ENCODE measurements at regions not wholly inside any gene's neighbourhood (a gene's known extent, or its start where the extent isn't known, plus 50 kb on each side); places are given as distances from the start of the nearest gene placed in this dataset.

DNA sequence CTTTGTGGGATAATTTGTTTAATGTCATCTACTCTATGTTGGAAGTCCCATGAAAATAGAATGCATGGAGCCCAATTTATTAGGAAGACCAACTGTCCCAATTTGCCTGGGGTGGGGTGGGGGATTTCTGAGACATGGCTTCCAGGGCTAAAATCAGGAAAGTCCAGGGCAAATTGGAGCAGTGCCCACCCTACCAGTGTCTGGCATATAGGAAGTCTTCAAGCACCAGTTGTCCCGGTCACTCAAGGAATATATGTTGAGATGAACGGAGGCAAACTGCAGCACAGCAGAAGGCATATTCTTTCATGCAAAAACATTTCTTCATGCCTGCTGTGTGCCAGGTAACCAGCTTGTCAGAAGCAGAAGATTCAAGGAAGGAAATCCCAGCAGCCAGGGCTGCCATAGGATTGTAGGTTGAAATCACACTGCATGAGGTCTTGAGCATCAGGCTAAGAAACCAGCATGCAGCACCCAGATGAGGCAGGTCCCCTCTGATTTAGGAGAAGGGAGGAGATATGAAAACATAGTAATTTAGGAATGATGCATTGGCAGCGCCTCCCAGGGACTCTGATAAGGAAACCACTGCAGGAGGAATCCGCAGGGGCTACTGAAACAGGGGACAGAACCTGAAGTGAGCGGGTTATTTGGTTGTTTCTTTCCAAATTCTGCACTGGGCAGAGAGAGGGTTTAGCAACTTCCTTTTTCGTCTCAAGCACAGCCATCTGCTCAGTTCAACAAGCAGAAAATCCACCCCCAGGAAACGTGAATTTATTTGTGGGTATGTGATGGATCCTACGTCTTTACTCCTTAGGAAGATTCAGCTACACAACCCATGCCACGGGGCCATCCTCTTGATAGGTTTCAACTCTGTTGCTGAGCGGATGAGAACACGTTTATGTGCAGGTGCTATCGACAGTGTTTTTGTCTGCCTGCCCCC is 112.6 kb upstream of the CPEB4 start:
- no peaks in the 10 kb centered on the region for H3K9me3 Mint-ChIP-seq
- intact Hi-C loops (cut with micrococcal nuclease): no loop called here
- H3K4me1 Mint-ChIP-seq (ENCODE audit: low read depth): peaks cover 65% of the 10 kb centered on the region
- H3K27ac Mint-ChIP-seq: peak overlapping the region; percentile 32
- H3K4me3 Mint-ChIP-seq: no peak overlapping the region
- no peaks in the 10 kb centered on the region for H3K27me3 Mint-ChIP-seq
- no peaks in the 10 kb centered on the region for H3K36me3 Mint-ChIP-seq (ENCODE audit: low read depth)

- H3K27ac Mint-ChIP-seq: peak overlapping the region; percentile 96
- intact Hi-C loops (cut with micrococcal nuclease): no loop called here
- H3K36me3 Mint-ChIP-seq (ENCODE audit: low read depth): no peaks in the 10 kb centered on the region
- no peaks in the 10 kb centered on the region for H3K9me3 Mint-ChIP-seq
- H3K27me3 Mint-ChIP-seq: no peaks in the 10 kb centered on the region
- peaks cover 75% of the 10 kb centered on the region for H3K4me1 Mint-ChIP-seq (ENCODE audit: low read depth)
- H3K4me3 Mint-ChIP-seq: no peak overlapping the region
Measured at GRCh38 chr5:173777149-173777548, 111.0 kb upstream of the CPEB4 start.

DNA sequence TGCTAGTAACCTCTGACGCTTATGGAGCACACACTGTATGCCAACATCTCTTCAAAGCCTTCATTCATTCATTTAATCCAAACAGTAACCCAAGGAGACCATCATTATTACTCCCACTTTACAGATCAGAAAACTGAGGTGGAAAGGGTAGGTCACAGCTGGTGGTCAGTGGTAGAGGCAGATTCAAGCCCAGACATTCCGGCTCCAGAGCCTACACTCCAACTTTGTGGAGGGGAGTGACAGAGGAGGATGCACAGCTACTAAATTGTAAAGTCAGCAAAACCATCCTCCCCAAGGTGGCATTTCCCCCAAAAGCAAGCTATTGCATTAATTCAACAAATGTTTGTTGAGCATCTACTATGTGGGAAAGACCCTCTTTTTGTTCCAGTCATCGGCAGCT is 110.5 kb upstream of the CPEB4 start:
- H3K9me3 Mint-ChIP-seq: no peaks in the 10 kb centered on the region
- H3K4me1 Mint-ChIP-seq (ENCODE audit: low read depth): peaks cover 75% of the 10 kb centered on the region
- no peaks in the 10 kb centered on the region for H3K36me3 Mint-ChIP-seq (ENCODE audit: low read depth)
- H3K27me3 Mint-ChIP-seq: no peaks in the 10 kb centered on the region
- intact Hi-C loops (cut with micrococcal nuclease): no loop called here
- peak overlapping the region; percentile 96 for H3K27ac Mint-ChIP-seq
- no peak overlapping the region for H3K4me3 Mint-ChIP-seq

- H3K27ac Mint-ChIP-seq: peak overlapping the region; percentile 96
- peaks cover 75% of the 10 kb centered on the region for H3K4me1 Mint-ChIP-seq (ENCODE audit: low read depth)
- H3K36me3 Mint-ChIP-seq (ENCODE audit: low read depth): no peaks in the 10 kb centered on the region
- no peaks in the 10 kb centered on the region for H3K9me3 Mint-ChIP-seq
- no peak overlapping the region for H3K4me3 Mint-ChIP-seq
- no peaks in the 10 kb centered on the region for H3K27me3 Mint-ChIP-seq
- intact Hi-C loops (cut with micrococcal nuclease): no loop called here
Measured at GRCh38 chr5:173778152-173778782, 109.9 kb upstream of the CPEB4 start.

- Mint-ChIP-seq H3K4me1 (ENCODE audit: low read depth) (peaks cover 81% of the 10 kb centered on the region), H3K27me3 (no peaks in the 10 kb centered on the region), H3K9me3 (no peaks in the 10 kb centered on the region), H3K36me3 (ENCODE audit: low read depth) (no peaks in the 10 kb centered on the region), H3K27ac (peak overlapping the region; percentile 96), H3K4me3 (no peak overlapping the region)
- intact Hi-C loops (cut with micrococcal nuclease): no loop called here
Measured at GRCh38 chr5:173778784-173779304, 109.3 kb upstream of the CPEB4 start.

- H3K27me3 Mint-ChIP-seq: no peaks in the 10 kb centered on the region
Measured at GRCh38 chr5:173780235-173781234, 107.6 kb upstream of the CPEB4 start.

DNA sequence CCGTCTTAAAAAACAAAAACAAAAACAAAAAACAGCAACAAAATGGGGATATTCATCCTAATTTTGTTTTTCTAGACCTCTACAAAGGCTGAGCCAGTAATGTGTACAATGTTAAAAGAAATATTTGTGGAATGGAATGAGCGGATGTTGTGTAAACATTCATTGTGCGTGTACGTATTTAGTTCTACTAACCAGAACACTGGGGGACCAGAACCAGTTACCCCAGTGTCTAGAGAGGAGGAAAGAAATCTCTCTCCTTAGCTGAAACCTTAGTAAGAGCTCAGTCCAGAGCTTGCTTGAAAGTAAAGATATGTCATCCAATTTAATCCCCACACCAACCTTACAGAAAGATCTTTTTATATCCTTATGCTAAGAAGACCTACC is 106.7 kb upstream of the CPEB4 start:
- intact Hi-C loops (cut with micrococcal nuclease): loop anchor here (10.0 kb wide), 1 partner anchor 103 kb away; the partner anchor contains the start of gene CPEB4
- Mint-ChIP-seq H3K9me3 (no peaks in the 10 kb centered on the region), H3K27me3 (no peaks in the 10 kb centered on the region), H3K4me3 (no peak overlapping the region), H3K27ac (peak overlapping the region; percentile 96), H3K36me3 (ENCODE audit: low read depth) (no peaks in the 10 kb centered on the region), H3K4me1 (ENCODE audit: low read depth) (peaks cover 81% of the 10 kb centered on the region)

More at GRCh38 chr5:173780235-173781234, 107.6 kb upstream of the CPEB4 start:
- H3K9me3 Mint-ChIP-seq: no peaks in the 10 kb centered on the region
- intact Hi-C loops (cut with micrococcal nuclease): loop anchor here (10.0 kb wide), 1 partner anchor 104 kb away; the partner anchor contains the start of gene CPEB4
- H3K36me3 Mint-ChIP-seq (ENCODE audit: low read depth): no peaks in the 10 kb centered on the region
- peak overlapping the region; percentile 96 for H3K27ac Mint-ChIP-seq
- H3K4me1 Mint-ChIP-seq (ENCODE audit: low read depth): peaks cover 80% of the 10 kb centered on the region
- no peak overlapping the region for H3K4me3 Mint-ChIP-seq

- peak overlapping the region; percentile 2 for H3K4me3 Mint-ChIP-seq
- no peaks in the 10 kb centered on the region for H3K27me3 Mint-ChIP-seq
- peaks cover 85% of the 10 kb centered on the region for H3K4me1 Mint-ChIP-seq (ENCODE audit: low read depth)
- intact Hi-C loops (cut with micrococcal nuclease): loop anchor here (2.0 to 10.0 kb wide), 3 partner anchors 53 to 165 kb away; partner anchors contain the start of genes BOD1 and CPEB4
- H3K27ac Mint-ChIP-seq: peak overlapping the region; percentile 96
- no peaks in the 10 kb centered on the region for H3K9me3 Mint-ChIP-seq
- no peaks in the 10 kb centered on the region for H3K36me3 Mint-ChIP-seq (ENCODE audit: low read depth)
Measured at GRCh38 chr5:173781816-173782670, 106.1 kb upstream of the CPEB4 start.

GRCh38 chr5:173782671-173783101 is 105.5 kb upstream of the CPEB4 start:
- no peaks in the 10 kb centered on the region for H3K27me3 Mint-ChIP-seq
- H3K9me3 Mint-ChIP-seq: no peaks in the 10 kb centered on the region
- H3K27ac Mint-ChIP-seq: peak overlapping the region; percentile 96
- H3K4me3 Mint-ChIP-seq: no peak overlapping the region
- H3K36me3 Mint-ChIP-seq (ENCODE audit: low read depth): no peaks in the 10 kb centered on the region
- intact Hi-C loops (cut with micrococcal nuclease): loop anchor here (2.0 to 10.0 kb wide), 3 partner anchors 52 to 166 kb away; partner anchors contain the start of genes BOD1 and CPEB4
- peaks cover 85% of the 10 kb centered on the region for H3K4me1 Mint-ChIP-seq (ENCODE audit: low read depth)

DNA sequence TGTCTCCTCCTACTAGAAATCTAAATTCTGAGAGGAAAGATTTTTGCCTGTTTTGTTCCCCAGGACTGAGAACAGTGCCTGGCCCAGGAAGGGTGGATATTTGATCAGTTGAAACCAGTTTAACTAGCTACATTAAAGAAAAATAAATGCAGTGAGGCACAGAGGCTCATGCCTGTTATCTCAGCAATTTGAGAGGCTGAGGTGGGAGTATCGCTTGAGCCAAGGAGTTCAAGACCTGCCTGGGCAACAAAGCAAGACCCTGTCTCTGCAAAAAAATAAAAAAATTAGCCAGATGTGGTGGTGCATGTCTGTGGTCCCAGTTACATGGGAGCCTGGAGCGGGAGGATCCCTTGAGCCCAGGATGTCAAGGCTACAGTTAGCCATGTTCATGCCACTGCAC is 104.8 kb upstream of the CPEB4 start:
- Mint-ChIP-seq H3K4me3 (no peak overlapping the region), H3K9me3 (no peaks in the 10 kb centered on the region), H3K27me3 (no peaks in the 10 kb centered on the region), H3K4me1 (ENCODE audit: low read depth) (peaks cover 83% of the 10 kb centered on the region), H3K27ac (peak overlapping the region; percentile 26), H3K36me3 (ENCODE audit: low read depth) (no peaks in the 10 kb centered on the region)
- intact Hi-C loops (cut with micrococcal nuclease): loop anchor here (2.0 to 10.0 kb wide), 3 partner anchors 51 to 167 kb away; partner anchors contain the start of genes BOD1 and CPEB4

DNA sequence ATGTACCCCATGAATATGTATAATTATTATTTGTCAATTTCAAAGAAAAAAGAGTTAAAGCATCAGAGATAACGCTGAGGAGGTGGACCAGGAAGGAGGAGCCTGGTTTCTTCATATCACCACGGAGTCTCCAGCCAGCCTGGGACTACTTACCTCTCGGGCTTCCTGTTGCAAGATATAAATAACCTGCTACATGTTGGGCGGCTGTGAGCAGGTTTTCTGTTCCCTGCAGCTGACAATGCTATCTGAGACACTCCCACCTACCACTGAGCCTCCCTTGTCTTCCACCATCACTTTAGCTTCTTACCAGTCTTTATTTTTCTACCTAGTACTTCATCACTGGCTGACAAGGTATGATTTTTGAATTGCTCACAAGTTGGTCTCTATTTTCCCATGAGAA is 102.7 kb upstream of the CPEB4 start:
- Mint-ChIP-seq H3K9me3 (no peaks in the 10 kb centered on the region), H3K4me3 (no peak overlapping the region), H3K27ac (no peak overlapping the region), H3K36me3 (ENCODE audit: low read depth) (no peaks in the 10 kb centered on the region), H3K27me3 (peaks cover 3% of the 10 kb centered on the region), H3K4me1 (ENCODE audit: low read depth) (peaks cover 86% of the 10 kb centered on the region)
- intact Hi-C loops (cut with micrococcal nuclease): loop anchor here (10.0 kb wide), 1 partner anchor 99 kb away; the partner anchor contains the start of gene CPEB4

DNA sequence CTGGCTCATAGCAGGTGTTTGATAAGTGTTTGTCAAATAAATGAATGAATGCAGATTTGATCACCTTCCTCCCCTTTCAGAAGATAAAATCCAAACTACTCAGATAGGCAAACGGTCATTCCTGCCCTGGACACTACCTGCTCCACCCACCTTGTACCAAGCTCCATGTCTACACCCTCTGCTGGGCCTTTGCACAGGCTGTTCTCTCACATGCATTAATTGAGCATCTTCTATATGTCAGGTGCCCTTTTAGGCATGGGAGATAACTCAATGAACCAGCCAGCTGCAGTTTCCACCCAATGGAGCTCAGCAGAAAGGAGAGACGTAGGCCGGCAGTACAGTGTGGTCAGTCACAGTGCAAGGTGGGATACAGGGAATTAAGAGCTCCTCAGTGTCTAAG is 102.3 kb upstream of the CPEB4 start:
- intact Hi-C loops (cut with micrococcal nuclease): loop anchor here (10.0 kb wide), 1 partner anchor 99 kb away; the partner anchor contains the start of gene CPEB4
- peaks cover 3% of the 10 kb centered on the region for H3K27me3 Mint-ChIP-seq
- no peak overlapping the region for H3K4me3 Mint-ChIP-seq
- H3K4me1 Mint-ChIP-seq (ENCODE audit: low read depth): peaks cover 86% of the 10 kb centered on the region
- H3K27ac Mint-ChIP-seq: peak overlapping the region; percentile 58
- no peaks in the 10 kb centered on the region for H3K9me3 Mint-ChIP-seq
- no peaks in the 10 kb centered on the region for H3K36me3 Mint-ChIP-seq (ENCODE audit: low read depth)

All from dendritic cell treated with granulocyte-macrophage colony-stimulating factor and Interleukin-4, amounts not matched to agents 40 ng/mL and 50 ng/mL, for 4 days (primary cell).